Body of pancreas (tissue), 4 donors: ENCODE measurements at regions not wholly inside any gene's neighbourhood (a gene's known extent, or its start where the extent isn't known, plus 50 kb on each side); places are given as distances from the start of the nearest gene placed in this dataset.

ENCODE experiments used
- ATAC-seq: fragments of 150-250 bp; one replicate; pipeline ENCODE4 v1.9.1; 2016
- DNase-seq, 4 donors: peaks; one replicate each; pipeline ENCODE4 v3.0.0-alpha.2; 2019
- H3K27ac ChIP-seq, 4 donors: fragments of 200-600 bp; sonication (generic); 1 replicate in 3 of 4; 2 replicates in 1 of 4; pipeline versions ENCODE4 v1.5.1 to v1.6.1; 2016 to 2019; ENCODE audit warnings: mild to moderate bottlenecking in 1 of 4, mixed read lengths in 1 of 4, moderate library complexity in 1 of 4
- H3K27me3 ChIP-seq, 2 donors: fragments of 200-600 bp; sonication (generic); one replicate each; pipeline ENCODE4 v1.6.0; 2016; ENCODE audit warnings: mild to moderate bottlenecking in 1 of 2
- H3K36me3 ChIP-seq, 2 donors: fragments of 200-600 bp; sonication (generic); replicated peaks in 1 of 2; 2 replicates each; pipeline ENCODE4 v1.5.1; 2016; ENCODE audit warnings: low read depth in 2 of 2; ENCODE audit not compliant: insufficient read depth in 1 of 2
- H3K4me1 ChIP-seq: fragments of 200-600 bp; sonication (generic); one replicate; pipeline ENCODE4 v1.6.0; 2016
- H3K4me3 ChIP-seq, 2 donors: fragments of 200-600 bp; sonication (generic); 1 replicate in 1 of 2; 2 replicates in 1 of 2; pipeline ENCODE4 v1.5.1; 2016 to 2019
- H3K9me3 ChIP-seq, 3 donors: fragments of 200-600 bp; sonication (generic); 1 replicate in 2 of 3; 2 replicates in 1 of 3; pipeline ENCODE4 v1.5.1; 2016
- CTCF ChIP-seq, 7 experiments: fragments of 450-650 bp in 4 of 7; fragments of 200-600 bp in 3 of 7; sonication (generic) in 3 of 7; IDR thresholded peaks; one replicate each; pipeline ENCODE4 v1.5.1; 2016 to 2019; ENCODE audit warnings: antibody characterized with exemption in 7 of 7
- POLR2A ChIP-seq, 3 donors: fragments of 450-650 bp; IDR thresholded peaks; one replicate each; pipeline ENCODE4 v1.6.1; 2016; ENCODE audit warnings: antibody characterized with exemption in 3 of 3, mild to moderate bottlenecking in 2 of 3
- WGBS, 2 donors: methylation state at CpG; one replicate each; pipeline ENCODE4 v1.1.5; 2017; 5-methylcytosine and 5-hydroxymethylcytosine counted together
- intact Hi-C: fragments of 100-400 bp; cut with DNase I; formaldehyde crosslinking; loops from one replicate; pipeline ENCODE4 v1.15.1; 2023

- DNase-seq (no peak), ATAC-seq (no peak)
- Histone ChIP-seq H3K27me3 (no peaks in the 10 kb centered on the region), H3K27ac (no peak overlapping the region), H3K4me1 (no peaks in the 10 kb centered on the region), H3K4me3 (no peak overlapping the region), H3K9me3 (no peaks in the 10 kb centered on the region), H3K36me3 (no peaks in the 10 kb centered on the region)
- no peak for TF ChIP-seq CTCF (IDR thresholded peaks at IDR 0.05)
- no peak for TF ChIP-seq POLR2A (IDR thresholded peaks at IDR 0.05)
- 68 to 71% methylated on average over 2 of the region's 2 CpGs for WGBS, 2 donors
- intact Hi-C loops, result no loop called here
These were observed 109.5 kb upstream of the MIR17HG start for GRCh38 chr13:91238036-91238435.

GRCh38 chr13:91240341-91240740, 107.1 kb upstream of the MIR17HG start:
- ATAC-seq, result no peak
- no peak for DNase-seq
- WGBS, 2 donors, result 41 to 50% methylated on average over 1 of the region's 1 CpG
- Histone ChIP-seq H3K4me1 (no peaks in the 10 kb centered on the region), H3K27ac (no peak overlapping the region), H3K9me3 (no peaks in the 10 kb centered on the region), H3K27me3 (no peaks in the 10 kb centered on the region), H3K4me3 (no peak overlapping the region), H3K36me3 (no peaks in the 10 kb centered on the region)
- intact Hi-C loops, result no loop called here
- TF ChIP-seq CTCF (IDR thresholded peaks at IDR 0.05) (no peak), POLR2A (IDR thresholded peaks at IDR 0.05) (no peak)

- 70 to 78% methylated on average over 2 of the region's 2 CpGs for whole genome bisulfite sequencing, 2 donors
- no peaks in the 10 kb centered on the region for H3K4me1 ChIP-seq
- no peak for TF ChIP-seq CTCF (IDR thresholded peaks at IDR 0.05)
- no peak for TF ChIP-seq POLR2A (IDR thresholded peaks at IDR 0.05)
- H3K27ac ChIP-seq, result no peak overlapping the region
- H3K36me3 ChIP-seq, result no peaks in the 10 kb centered on the region
- H3K4me3 ChIP-seq, result no peak overlapping the region
- H3K27me3 ChIP-seq, result no peaks in the 10 kb centered on the region
- no peaks in the 10 kb centered on the region for H3K9me3 ChIP-seq
- ATAC-seq, result no peak
- intact Hi-C loops, result no loop called here
- no peak for DNase-seq
These were observed 106.1 kb upstream of the MIR17HG start for GRCh38 chr13:91241221-91241933.

GRCh38 chr13:91242652-91243051, 104.8 kb upstream of the MIR17HG start:
- ATAC-seq, result no peak
- H3K4me3 ChIP-seq, result no peak overlapping the region
- H3K36me3 ChIP-seq, result no peaks in the 10 kb centered on the region
- intact Hi-C loops, result no loop called here
- H3K4me1 ChIP-seq, result no peaks in the 10 kb centered on the region
- H3K27me3 ChIP-seq, result no peaks in the 10 kb centered on the region
- no peak overlapping the region for H3K27ac ChIP-seq
- H3K9me3 ChIP-seq, result no peaks in the 10 kb centered on the region
- TF ChIP-seq POLR2A (IDR thresholded peaks at IDR 0.05) (no peak), CTCF (IDR thresholded peaks at IDR 0.05) (no peak)
- DNase-seq, result no peak

DNA sequence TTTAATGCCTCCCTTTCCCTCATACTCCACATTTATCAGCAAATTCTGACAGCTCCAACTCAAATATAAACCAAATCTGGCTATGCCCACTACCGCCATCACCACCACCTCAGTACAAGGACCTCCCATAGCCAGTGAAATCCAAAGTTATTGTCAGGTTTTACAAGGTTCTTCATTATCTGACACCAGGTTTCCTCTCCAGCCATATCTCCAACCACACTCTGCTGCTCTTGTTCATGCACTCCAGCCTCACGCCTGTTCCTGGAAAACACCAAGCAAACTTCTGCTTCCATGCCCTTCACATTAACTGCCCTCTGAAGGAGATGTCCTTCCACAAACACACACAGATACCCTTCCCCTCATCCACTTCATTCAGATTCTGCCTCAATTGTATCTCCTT, 102.2 kb upstream of the MIR17HG start:
- WGBS, 2 donors, result 66 to 72% methylated on average over 2 of the region's 2 CpGs
- H3K27ac ChIP-seq, result no peak overlapping the region
- intact Hi-C loops, result no loop called here
- H3K27me3 ChIP-seq, result no peaks in the 10 kb centered on the region
- no peak for DNase-seq
- TF ChIP-seq CTCF (IDR thresholded peaks at IDR 0.05) (no peak), POLR2A (IDR thresholded peaks at IDR 0.05) (no peak)
- H3K9me3 ChIP-seq, result no peaks in the 10 kb centered on the region
- ATAC-seq, result no peak
- no peaks in the 10 kb centered on the region for H3K36me3 ChIP-seq
- no peaks in the 10 kb centered on the region for H3K4me1 ChIP-seq
- no peak overlapping the region for H3K4me3 ChIP-seq
